Spleen (tissue), 7 donors: ENCODE measurements at regions not wholly inside any gene's neighbourhood (a gene's known extent, or its start where the extent isn't known, plus 50 kb on each side); places are given as distances from the start of the nearest gene placed in this dataset.

Source experiments
- POLR2A ChIP-seq, 3 donors: fragments of 450-650 bp; IDR thresholded peaks; one replicate each; pipeline ENCODE4 v1.5.1; 2017; ENCODE audit warnings: antibody characterized with exemption in 3 of 3, mild to moderate bottlenecking in 1 of 3
- TF ChIP-seq, protein P1 (sequence below), 11 experiments: fragments of 200-600 bp in 7 of 11; fragments of 450-650 bp in 4 of 11; sonication (generic) in 4 of 11; IDR thresholded peaks in 8 of 11; conservative IDR thresholded peaks in 3 of 11; 1 replicate in 7 of 11; 2 replicates in 4 of 11; pipeline versions ENCODE4 v1.4.0 to v1.8.0; 2016 to 2021; ENCODE audit warnings: antibody characterized with exemption in 11 of 11, inconsistent platforms in 4 of 11, mild to moderate bottlenecking in 1 of 11
- donor health status: DM: no; HTN: no; CAD: no; lungs with moderate emphysema.
- donor health status: DM: no; HTN: no; CAD: no.
- donor health status: DM: no; HTN: no; CAD: no.

- TF ChIP-seq POLR2A (IDR thresholded peaks at IDR 0.05), result no peak
- TF ChIP-seq, protein P1, sequence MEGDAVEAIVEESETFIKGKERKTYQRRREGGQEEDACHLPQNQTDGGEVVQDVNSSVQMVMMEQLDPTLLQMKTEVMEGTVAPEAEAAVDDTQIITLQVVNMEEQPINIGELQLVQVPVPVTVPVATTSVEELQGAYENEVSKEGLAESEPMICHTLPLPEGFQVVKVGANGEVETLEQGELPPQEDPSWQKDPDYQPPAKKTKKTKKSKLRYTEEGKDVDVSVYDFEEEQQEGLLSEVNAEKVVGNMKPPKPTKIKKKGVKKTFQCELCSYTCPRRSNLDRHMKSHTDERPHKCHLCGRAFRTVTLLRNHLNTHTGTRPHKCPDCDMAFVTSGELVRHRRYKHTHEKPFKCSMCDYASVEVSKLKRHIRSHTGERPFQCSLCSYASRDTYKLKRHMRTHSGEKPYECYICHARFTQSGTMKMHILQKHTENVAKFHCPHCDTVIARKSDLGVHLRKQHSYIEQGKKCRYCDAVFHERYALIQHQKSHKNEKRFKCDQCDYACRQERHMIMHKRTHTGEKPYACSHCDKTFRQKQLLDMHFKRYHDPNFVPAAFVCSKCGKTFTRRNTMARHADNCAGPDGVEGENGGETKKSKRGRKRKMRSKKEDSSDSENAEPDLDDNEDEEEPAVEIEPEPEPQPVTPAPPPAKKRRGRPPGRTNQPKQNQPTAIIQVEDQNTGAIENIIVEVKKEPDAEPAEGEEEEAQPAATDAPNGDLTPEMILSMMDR (IDR thresholded peaks at IDR 0.05 in 8 of 11, conservative IDR thresholded peaks at IDR 0.05 in 3 of 11), result no peak
These were observed 71.6 kb downstream of the GJA1 start for GRCh38 chr6:121506761-121507754.
